ENCODE measurements at regions not wholly inside any gene's neighbourhood (a gene's known extent, or its start where the extent isn't known, plus 50 kb on each side); places are given as distances from the start of the nearest gene placed in this dataset.
"Not testable (repeated sequence)": the region's sequence is repeated elsewhere in the genome, so short reads cannot be mapped to it uniquely, and the experiment has no call there.

DNA sequence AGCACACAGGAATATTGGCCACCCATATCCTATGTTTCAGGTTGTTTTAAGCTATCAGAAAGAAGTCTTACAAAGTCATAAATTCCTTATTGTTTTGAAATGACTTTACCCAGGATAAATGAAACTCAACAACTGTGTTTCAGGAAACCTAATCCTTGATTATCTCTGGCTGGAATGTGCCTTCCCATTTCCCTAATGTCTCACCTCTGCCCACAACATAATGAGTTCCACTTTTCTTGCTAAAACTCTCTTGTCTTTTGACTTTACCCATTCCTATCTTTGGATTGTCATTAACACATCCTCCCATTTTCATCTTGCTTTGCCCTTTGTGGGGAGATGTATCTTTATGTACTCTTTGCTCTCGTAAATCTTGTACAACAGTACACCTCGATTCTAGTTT is 200.0 kb upstream of the DNAJC19 start:
- FAIRE-seq (no peak), DNase-seq (no peak), ATAC-seq (no peak)
- TF ChIP-seq, protein P1, sequence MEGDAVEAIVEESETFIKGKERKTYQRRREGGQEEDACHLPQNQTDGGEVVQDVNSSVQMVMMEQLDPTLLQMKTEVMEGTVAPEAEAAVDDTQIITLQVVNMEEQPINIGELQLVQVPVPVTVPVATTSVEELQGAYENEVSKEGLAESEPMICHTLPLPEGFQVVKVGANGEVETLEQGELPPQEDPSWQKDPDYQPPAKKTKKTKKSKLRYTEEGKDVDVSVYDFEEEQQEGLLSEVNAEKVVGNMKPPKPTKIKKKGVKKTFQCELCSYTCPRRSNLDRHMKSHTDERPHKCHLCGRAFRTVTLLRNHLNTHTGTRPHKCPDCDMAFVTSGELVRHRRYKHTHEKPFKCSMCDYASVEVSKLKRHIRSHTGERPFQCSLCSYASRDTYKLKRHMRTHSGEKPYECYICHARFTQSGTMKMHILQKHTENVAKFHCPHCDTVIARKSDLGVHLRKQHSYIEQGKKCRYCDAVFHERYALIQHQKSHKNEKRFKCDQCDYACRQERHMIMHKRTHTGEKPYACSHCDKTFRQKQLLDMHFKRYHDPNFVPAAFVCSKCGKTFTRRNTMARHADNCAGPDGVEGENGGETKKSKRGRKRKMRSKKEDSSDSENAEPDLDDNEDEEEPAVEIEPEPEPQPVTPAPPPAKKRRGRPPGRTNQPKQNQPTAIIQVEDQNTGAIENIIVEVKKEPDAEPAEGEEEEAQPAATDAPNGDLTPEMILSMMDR (IDR thresholded peaks at IDR 0.05): no peak
- WGBS, 2 donors: 61 to 64% methylated on average over 2 of the region's 2 CpGs
- H3K27ac ChIP-seq: no peak overlapping the region
- no peaks in the 10 kb centered on the region for H3K4me1 ChIP-seq
- H3K4me3 ChIP-seq: no peak overlapping the region
- no peaks in the 10 kb centered on the region for H3K27me3 ChIP-seq
- H3K9me3 ChIP-seq: no peaks in the 10 kb centered on the region
- H3K36me3 ChIP-seq: no peaks in the 10 kb centered on the region
- intact Hi-C loops (cut with DNase I): no loop called here

DNA sequence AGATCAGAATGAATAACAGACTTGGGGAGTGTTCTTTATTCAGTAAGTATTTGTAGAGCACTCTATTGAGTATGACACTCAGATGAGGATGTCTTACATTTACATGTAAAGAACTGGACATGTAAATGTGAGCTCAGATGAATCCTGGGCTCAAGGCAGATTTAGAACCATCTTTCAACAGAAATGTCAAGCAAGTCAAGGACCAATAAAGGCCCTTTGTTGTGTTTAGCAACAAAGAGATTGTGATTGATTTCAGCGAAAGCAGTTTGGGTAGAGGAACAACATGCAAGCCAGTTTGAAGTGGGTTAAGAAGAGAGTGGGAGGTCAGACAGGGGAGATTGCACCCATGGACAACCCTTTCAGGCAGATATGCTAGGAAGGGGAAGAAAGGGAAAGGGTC is 194.2 kb upstream of the DNAJC19 start:
- Histone ChIP-seq H3K4me3 (no peak overlapping the region), H3K36me3 (no peaks in the 10 kb centered on the region), H3K27me3 (no peaks in the 10 kb centered on the region), H3K4me1 (no peaks in the 10 kb centered on the region), H3K27ac (no peak overlapping the region), H3K9me3 (no peaks in the 10 kb centered on the region)
- DNase-seq (no peak), ATAC-seq (no peak), FAIRE-seq (no peak)
- WGBS, 2 donors: 82 to 89% methylated on average over 1 of the region's 1 CpG
- TF ChIP-seq, protein P1 (IDR thresholded peaks at IDR 0.05): no peak
- intact Hi-C loops (cut with DNase I): no loop called here

DNA sequence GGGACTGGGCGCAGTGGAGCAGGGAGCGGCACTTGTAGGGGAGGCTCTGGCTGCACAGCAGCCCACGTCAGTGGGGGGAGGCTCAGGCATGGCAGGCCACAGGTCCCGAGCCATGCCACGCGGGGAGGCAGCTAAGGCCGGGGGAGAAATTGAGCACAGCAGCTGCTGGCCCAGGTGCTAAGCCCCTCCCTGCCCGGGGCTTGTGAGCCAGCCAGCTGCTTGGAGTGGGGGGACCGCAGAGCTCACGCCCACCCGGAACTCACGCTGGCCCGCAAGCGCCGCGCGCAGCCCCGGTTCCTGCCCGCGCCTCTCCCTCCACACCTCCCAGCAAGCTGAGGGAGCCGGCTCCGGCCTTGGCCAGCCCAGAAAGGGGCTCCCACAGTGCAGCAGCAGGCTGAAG is 193.5 kb upstream of the DNAJC19 start:
- H3K4me3 ChIP-seq; H3K27me3 ChIP-seq; H3K27ac ChIP-seq; ATAC-seq; H3K4me1 ChIP-seq; DNase-seq; H3K9me3 ChIP-seq; FAIRE-seq; H3K36me3 ChIP-seq; intact Hi-C loops (cut with DNase I): not testable (repeated sequence)
- 90 to 92% methylated on average over 20 to 22 of the region's 22 CpGs for WGBS, 2 donors

DNA sequence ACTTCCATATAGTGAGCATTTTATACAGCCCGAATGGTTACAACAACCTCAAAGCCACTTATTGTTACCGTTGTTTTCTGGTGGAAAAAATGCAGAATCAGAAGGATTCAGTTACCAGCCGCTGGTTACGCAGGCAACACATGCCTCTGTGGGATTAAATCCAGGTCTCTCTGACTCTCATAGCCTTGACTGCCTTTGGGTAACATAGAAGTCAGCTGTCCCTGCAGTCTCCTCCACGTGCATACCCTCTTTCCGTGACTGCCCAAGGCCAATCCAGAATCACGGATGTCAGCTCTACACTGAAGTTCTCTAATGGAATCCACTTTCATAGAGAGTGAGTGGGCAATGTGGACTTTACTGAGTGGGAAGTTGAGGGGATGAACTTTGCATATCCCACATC is 189.5 kb upstream of the DNAJC19 start:
- no peaks in the 10 kb centered on the region for H3K27me3 ChIP-seq
- 63 to 70% methylated on average over 7 of the region's 7 CpGs for WGBS, 2 donors
- H3K9me3 ChIP-seq: no peaks in the 10 kb centered on the region
- intact Hi-C loops (cut with DNase I): no loop called here
- FAIRE-seq: no peak
- TF ChIP-seq, protein P1 (IDR thresholded peaks at IDR 0.05): no peak
- ATAC-seq: no peak
- no peaks in the 10 kb centered on the region for H3K4me1 ChIP-seq
- no peaks in the 10 kb centered on the region for H3K36me3 ChIP-seq
- no peak overlapping the region for H3K4me3 ChIP-seq
- no peak overlapping the region for H3K27ac ChIP-seq
- DNase-seq: no peak

DNA sequence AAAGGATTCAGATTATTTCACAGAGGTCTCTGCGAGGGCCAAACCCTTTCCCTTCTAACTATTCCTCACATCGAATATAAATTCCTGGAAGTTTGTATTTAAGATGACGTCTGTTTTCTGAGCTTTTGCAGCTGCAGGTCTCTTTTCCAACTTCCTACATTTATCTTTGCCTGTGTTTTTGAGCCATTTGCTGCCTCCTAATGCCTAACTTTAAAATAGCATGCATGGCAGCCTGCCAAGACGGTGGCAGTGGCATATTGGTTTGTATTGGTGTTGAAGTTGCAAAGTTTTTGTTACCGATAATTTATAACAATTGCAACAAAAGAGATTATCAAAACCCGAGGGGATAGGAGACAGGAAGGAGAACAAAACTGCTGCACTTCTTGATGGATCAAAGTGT is 187.1 kb upstream of the DNAJC19 start:
- no peaks in the 10 kb centered on the region for H3K4me1 ChIP-seq
- no peaks in the 10 kb centered on the region for H3K9me3 ChIP-seq
- no peak overlapping the region for H3K4me3 ChIP-seq
- ATAC-seq (peak in 3 of 4 donors; percentile 73 to 81 (median 77)), DNase-seq (peak; percentile 45 to 94 (median 76)), FAIRE-seq (peak; percentile 32)
- 8 to 9% methylated on average over 6 of the region's 6 CpGs for WGBS, 2 donors
- no peak overlapping the region for H3K27ac ChIP-seq
- no peaks in the 10 kb centered on the region for H3K36me3 ChIP-seq
- intact Hi-C loops (cut with DNase I): no loop called here
- TF ChIP-seq, protein P1 (IDR thresholded peaks at IDR 0.05): peak in 3 of 4 donors; percentile 16 to 58 (median 45)
- no peaks in the 10 kb centered on the region for H3K27me3 ChIP-seq
